Activated CD4-positive, alpha-beta T cell treated with anti-CD3 and anti-CD28 coated beads for 36 hours (primary cell): ENCODE measurements at regions not wholly inside any gene's neighbourhood (a gene's known extent, or its start where the extent isn't known, plus 50 kb on each side); places are given as distances from the start of the nearest gene placed in this dataset.
"Not testable (repeated sequence)": the region's sequence is repeated elsewhere in the genome, so short reads cannot be mapped to it uniquely, and the experiment has no call there.

Experiments
- ATAC-seq: fragments of 200-7000 bp; cut with Tn5 transposase; one replicate; pipeline ENCODE4 v1.10.0; 2021; ENCODE audit warnings: mild to moderate bottlenecking, moderate library complexity
- CTCF ChIA-PET: fragments of 350-600 bp; sonication (Branson Sonifier 250); formaldehyde crosslinking; loops from one replicate; lab custom pipeline; 2021; ENCODE audit warnings: antibody characterized with exemption; lab: Charles Lee
- POLR2A ChIA-PET: fragments of 350-600 bp; sonication (Branson Sonifier 250); formaldehyde crosslinking; loops from one replicate; lab custom pipeline; 2021; ENCODE audit warnings: antibody characterized with exemption, inconsistent platforms; lab: Charles Lee
- DNase-seq: peaks from one replicate; pipeline ENCODE4 v3.0.0-alpha.2; 2020
- H3K27ac Mint-ChIP-seq: one replicate; pipeline ENCODE4 v1.8.0; 2021; ENCODE audit warnings: mixed read lengths
- H3K27me3 Mint-ChIP-seq: one replicate; pipeline ENCODE4 v1.8.0; 2021; ENCODE audit warnings: mixed read lengths
- H3K36me3 Mint-ChIP-seq: one replicate; pipeline ENCODE4 v1.8.0; 2021; ENCODE audit warnings: low read depth, mixed read lengths
- H3K4me1 Mint-ChIP-seq: one replicate; pipeline ENCODE4 v1.8.0; 2021; ENCODE audit warnings: mixed read lengths
- H3K4me3 Mint-ChIP-seq: one replicate; pipeline ENCODE4 v1.8.0; 2021; ENCODE audit warnings: mild to moderate bottlenecking, moderate library complexity, mixed read lengths
- H3K9me3 Mint-ChIP-seq: one replicate; pipeline ENCODE4 v1.8.0; 2021; ENCODE audit warnings: low read depth, mixed read lengths
- intact Hi-C, 2 experiments: fragments of 100-400 bp; cut with DNase I in 1 of 2; cut with micrococcal nuclease in 1 of 2; formaldehyde crosslinking; loops; one replicate each; pipeline versions ENCODE4 v1.14.2 to v1.15.1; 2022 to 2024; cut with DNase I, micrococcal nuclease

- Mint-ChIP-seq H3K27me3 (peaks cover 2% of the 10 kb centered on the region), H3K4me1 (no peaks in the 10 kb centered on the region), H3K36me3 (no peaks in the 10 kb centered on the region), H3K27ac (no peak overlapping the region), H3K4me3 (no peak overlapping the region), H3K9me3 (peaks cover 3% of the 10 kb centered on the region)
- CTCF ChIA-PET: no interaction called here
- DNase-seq (no peak), ATAC-seq (no peak)
- intact Hi-C loops: no loop called here
- POLR2A ChIA-PET: no interaction called here
Observed at GRCh38 chr12:74626397-74626796, 88.8 kb downstream of the ATXN7L3B start.

- CTCF ChIA-PET: no interaction called here
- intact Hi-C loops: no loop called here
- no peaks in the 10 kb centered on the region for H3K4me1 Mint-ChIP-seq
- H3K36me3 Mint-ChIP-seq: no peaks in the 10 kb centered on the region
- H3K4me3 Mint-ChIP-seq: no peak overlapping the region
- no peak for DNase-seq
- POLR2A ChIA-PET: no interaction called here
- H3K27me3 Mint-ChIP-seq: no peaks in the 10 kb centered on the region
- no peak for ATAC-seq
- no peak overlapping the region for H3K27ac Mint-ChIP-seq
- H3K9me3 Mint-ChIP-seq: no peaks in the 10 kb centered on the region
Observed at GRCh38 chr12:74641262-74641661, 103.6 kb downstream of the ATXN7L3B start.

GRCh38 chr12:74641694-74642093 is 104.1 kb downstream of the ATXN7L3B start:
- Mint-ChIP-seq H3K27me3 (no peaks in the 10 kb centered on the region), H3K36me3 (no peaks in the 10 kb centered on the region), H3K9me3 (no peaks in the 10 kb centered on the region), H3K4me1 (no peaks in the 10 kb centered on the region), H3K27ac (no peak overlapping the region), H3K4me3 (no peak overlapping the region)
- ChIA-PET CTCF (no interaction called here), POLR2A (no interaction called here)
- intact Hi-C loops: no loop called here
- ATAC-seq (no peak), DNase-seq (no peak)

- Mint-ChIP-seq H3K36me3 (no peaks in the 10 kb centered on the region), H3K9me3 (no peaks in the 10 kb centered on the region), H3K4me3 (no peak overlapping the region), H3K27me3 (no peaks in the 10 kb centered on the region), H3K27ac (no peak overlapping the region), H3K4me1 (no peaks in the 10 kb centered on the region)
- POLR2A ChIA-PET: no interaction called here
- CTCF ChIA-PET: interaction anchor here (0.8 to 1.0 kb wide), 2 partner anchors 36 to 373 kb away, joined by 3 to 4 read pairs; no protein-coding TSS in a partner anchor
- intact Hi-C loops: no loop called here
- no peak for DNase-seq
- ATAC-seq: no peak
Observed at GRCh38 chr12:74644681-74645080, 107.0 kb downstream of the ATXN7L3B start.

GRCh38 chr12:74646831-74647230 is 109.2 kb downstream of the ATXN7L3B start:
- POLR2A ChIA-PET: no interaction called here
- Mint-ChIP-seq H3K4me3 (no peak overlapping the region), H3K9me3 (no peaks in the 10 kb centered on the region), H3K27me3 (no peaks in the 10 kb centered on the region), H3K27ac (no peak overlapping the region), H3K36me3 (no peaks in the 10 kb centered on the region), H3K4me1 (no peaks in the 10 kb centered on the region)
- CTCF ChIA-PET: no interaction called here
- intact Hi-C loops: no loop called here
- ATAC-seq (no peak), DNase-seq (no peak)

GRCh38 chr12:74647256-74647655 is 109.6 kb downstream of the ATXN7L3B start:
- ATAC-seq (no peak), DNase-seq (no peak)
- ChIA-PET POLR2A (no interaction called here), CTCF (no interaction called here)
- no peaks in the 10 kb centered on the region for H3K27me3 Mint-ChIP-seq
- no peak overlapping the region for H3K4me3 Mint-ChIP-seq
- H3K4me1 Mint-ChIP-seq: no peaks in the 10 kb centered on the region
- intact Hi-C loops: no loop called here
- H3K27ac Mint-ChIP-seq: no peak overlapping the region
- H3K36me3 Mint-ChIP-seq: no peaks in the 10 kb centered on the region
- H3K9me3 Mint-ChIP-seq: no peaks in the 10 kb centered on the region

- Mint-ChIP-seq H3K27me3 (no peaks in the 10 kb centered on the region), H3K27ac (no peak overlapping the region), H3K4me1 (no peaks in the 10 kb centered on the region), H3K9me3 (no peaks in the 10 kb centered on the region), H3K4me3 (no peak overlapping the region), H3K36me3 (no peaks in the 10 kb centered on the region)
- ATAC-seq (no peak), DNase-seq (no peak)
- CTCF ChIA-PET: no interaction called here
- intact Hi-C loops: no loop called here
- POLR2A ChIA-PET: no interaction called here
Observed at GRCh38 chr12:74656251-74656650, 118.6 kb downstream of the ATXN7L3B start.

GRCh38 chr12:74660442-74660841 is 122.8 kb downstream of the ATXN7L3B start:
- no peaks in the 10 kb centered on the region for H3K9me3 Mint-ChIP-seq
- POLR2A ChIA-PET: no interaction called here
- no peak overlapping the region for H3K4me3 Mint-ChIP-seq
- ATAC-seq (no peak), DNase-seq (no peak)
- intact Hi-C loops: no loop called here
- no peak overlapping the region for H3K27ac Mint-ChIP-seq
- H3K27me3 Mint-ChIP-seq: no peaks in the 10 kb centered on the region
- no peaks in the 10 kb centered on the region for H3K36me3 Mint-ChIP-seq
- CTCF ChIA-PET: no interaction called here
- no peaks in the 10 kb centered on the region for H3K4me1 Mint-ChIP-seq

GRCh38 chr12:74663958-74664357 is 126.3 kb downstream of the ATXN7L3B start:
- no peak for ATAC-seq
- intact Hi-C loops: no loop called here
- DNase-seq: no peak
- Mint-ChIP-seq H3K9me3 (no peaks in the 10 kb centered on the region), H3K4me3 (no peak overlapping the region), H3K27me3 (no peaks in the 10 kb centered on the region), H3K4me1 (no peaks in the 10 kb centered on the region), H3K27ac (no peak overlapping the region), H3K36me3 (no peaks in the 10 kb centered on the region)
- CTCF ChIA-PET: no interaction called here
- POLR2A ChIA-PET: no interaction called here

GRCh38 chr12:74665690-74666089 is 128.1 kb downstream of the ATXN7L3B start:
- POLR2A ChIA-PET: interaction anchor here (0.7 kb wide), 1 partner anchor 29 kb away, joined by 4 read pairs; no protein-coding TSS in a partner anchor
- H3K4me3 Mint-ChIP-seq: no peak overlapping the region

GRCh38 chr12:74671421-74671820 is 133.8 kb downstream of the ATXN7L3B start:
- no peaks in the 10 kb centered on the region for H3K4me1 Mint-ChIP-seq
- no peaks in the 10 kb centered on the region for H3K9me3 Mint-ChIP-seq
- DNase-seq (no peak), ATAC-seq (no peak)
- no peak overlapping the region for H3K4me3 Mint-ChIP-seq
- no peaks in the 10 kb centered on the region for H3K36me3 Mint-ChIP-seq
- peaks cover 6% of the 10 kb centered on the region for H3K27me3 Mint-ChIP-seq
- CTCF ChIA-PET: no interaction called here
- intact Hi-C loops: no loop called here
- POLR2A ChIA-PET: no interaction called here
- H3K27ac Mint-ChIP-seq: no peak overlapping the region

More at GRCh38 chr12:74665690-74666089, 128.1 kb downstream of the ATXN7L3B start:
- DNase-seq: no peak
- CTCF ChIA-PET: no interaction called here
- H3K36me3 Mint-ChIP-seq: no peaks in the 10 kb centered on the region
- H3K9me3 Mint-ChIP-seq: no peaks in the 10 kb centered on the region
- no peak overlapping the region for H3K27ac Mint-ChIP-seq
- H3K27me3 Mint-ChIP-seq: peaks cover 2% of the 10 kb centered on the region
- intact Hi-C loops: no loop called here
- ATAC-seq: no peak
- H3K4me1 Mint-ChIP-seq: no peaks in the 10 kb centered on the region

- H3K36me3 Mint-ChIP-seq, H3K4me1 Mint-ChIP-seq, DNase-seq, POLR2A ChIA-PET, H3K27ac Mint-ChIP-seq, ATAC-seq, H3K9me3 Mint-ChIP-seq, intact Hi-C loops, H3K27me3 Mint-ChIP-seq, H3K4me3 Mint-ChIP-seq: not testable (repeated sequence)
- CTCF ChIA-PET: interaction anchor here (1.3 kb wide), 1 partner anchor 12 kb away, joined by 4 read pairs; no protein-coding TSS in a partner anchor
Observed at GRCh38 chr12:74676955-74677354, 139.3 kb downstream of the ATXN7L3B start.
